SK-N-SH treated with all-trans-retinoic acid at 6 μM for 48 hours (cell line): ENCODE measurements at regions not wholly inside any gene's neighbourhood (a gene's known extent, or its start where the extent isn't known, plus 50 kb on each side); places are given as distances from the start of the nearest gene placed in this dataset.

Experiments
- ATAC-seq: fragments of 200-7000 bp; cut with Tn5 transposase; 3 replicates; pipeline ENCODE4 v1.9.1; 2020; ENCODE audit warnings: mild to moderate bottlenecking, moderate library complexity
- ARNTL ChIP-seq: fragments of 450-650 bp; formaldehyde crosslinking; IDR thresholded peaks from 2 replicates; pipeline ENCODE4 v1.5.0; 2020; ENCODE audit warnings: low read depth, mild to moderate bottlenecking, moderate library complexity, borderline replicate concordance
- BACH2 ChIP-seq: fragments of 250-450 bp; sonication (Bioruptor Pico); IDR thresholded peaks from 2 replicates; pipeline ENCODE4 v1.9.0; 2021; ENCODE audit warnings: mild to moderate bottlenecking, borderline replicate concordance
- CREB5 ChIP-seq: fragments of 250-450 bp; sonication (Bioruptor Pico); IDR thresholded peaks from 2 replicates; pipeline ENCODE4 v1.5.1; 2020; ENCODE audit warnings: low read depth, mild to moderate bottlenecking, moderate library complexity
- CSDC2 ChIP-seq: fragments of 250-450 bp; sonication (Bioruptor Pico); IDR thresholded peaks from 2 replicates; pipeline ENCODE4 v1.5.0; 2020; ENCODE audit warnings: mild to moderate bottlenecking, moderate library complexity
- ESRRG ChIP-seq: fragments of 250-450 bp; sonication (Bioruptor Pico); IDR thresholded peaks from 2 replicates; pipeline ENCODE4 v1.6.1; 2021; ENCODE audit warnings: mild to moderate bottlenecking
- GLIS3 ChIP-seq: fragments of 250-450 bp; sonication (Bioruptor Pico); IDR thresholded peaks from 2 replicates; pipeline ENCODE4 v1.5.0; 2020; ENCODE audit warnings: mild to moderate bottlenecking, moderate library complexity
- OSR1 ChIP-seq: fragments of 250-450 bp; sonication (Bioruptor Pico); IDR thresholded peaks from 2 replicates; pipeline ENCODE4 v1.8.0; 2022; ENCODE audit warnings: moderate library complexity, mild to moderate bottlenecking, inconsistent platforms
- PPARA ChIP-seq: fragments of 250-450 bp; sonication (Bioruptor Pico); IDR thresholded peaks from 2 replicates; pipeline ENCODE4 v1.5.0; 2020; ENCODE audit warnings: mild to moderate bottlenecking, borderline replicate concordance
- RARB ChIP-seq: fragments of 250-450 bp; sonication (Bioruptor Pico); IDR thresholded peaks from 2 replicates; pipeline ENCODE4 v1.8.0; 2021; ENCODE audit warnings: mild to moderate bottlenecking, moderate library complexity
- SNAI2 ChIP-seq: fragments of 250-450 bp; sonication (Bioruptor Pico); IDR thresholded peaks from 2 replicates; pipeline ENCODE4 v1.5.0; 2020; ENCODE audit warnings: mild to moderate bottlenecking, moderate library complexity
- TCF4 ChIP-seq: fragments of 250-450 bp; sonication (Bioruptor Pico); IDR thresholded peaks from 2 replicates; pipeline ENCODE4 v1.8.0; 2021; ENCODE audit warnings: mild to moderate bottlenecking, moderate library complexity, borderline replicate concordance
- TOX ChIP-seq: fragments of 250-450 bp; sonication (Bioruptor Pico); IDR thresholded peaks from 2 replicates; pipeline ENCODE4 v1.8.0; 2021; ENCODE audit warnings: mild to moderate bottlenecking, moderate library complexity, borderline replicate concordance
- TSHZ2 ChIP-seq: fragments of 250-450 bp; sonication (Bioruptor Pico); IDR thresholded peaks from 2 replicates; pipeline ENCODE4 v1.5.0; 2020; ENCODE audit warnings: mild to moderate bottlenecking, moderate library complexity
- ZC3H10 ChIP-seq: fragments of 250-450 bp; sonication (Bioruptor Pico); IDR thresholded peaks from 2 replicates; pipeline ENCODE4 v1.5.1; 2021; ENCODE audit warnings: mild to moderate bottlenecking, moderate library complexity
- ZFP3 ChIP-seq: fragments of 250-450 bp; sonication (Bioruptor Pico); IDR thresholded peaks from 2 replicates; pipeline ENCODE4 v1.5.0; 2020; ENCODE audit warnings: mild to moderate bottlenecking, moderate library complexity
- ZFP30 ChIP-seq: fragments of 450-650 bp; formaldehyde crosslinking; IDR thresholded peaks from 2 replicates; pipeline ENCODE4 v1.5.0; 2022; ENCODE audit warnings: mild to moderate bottlenecking, moderate library complexity
- ZNF565 ChIP-seq: fragments of 450-650 bp; formaldehyde crosslinking; conservative IDR thresholded peaks from 2 replicates; pipeline ENCODE4 v1.5.0; 2020; ENCODE audit warnings: low read depth, mild to moderate bottlenecking, moderate library complexity
- ZNF70 ChIP-seq: fragments of 450-650 bp; formaldehyde crosslinking; IDR thresholded peaks from 2 replicates; pipeline ENCODE4 v1.5.0; 2020; ENCODE audit warnings: mild to moderate bottlenecking, moderate library complexity
- ZNF8 ChIP-seq: fragments of 450-650 bp; formaldehyde crosslinking; IDR thresholded peaks from 2 replicates; pipeline ENCODE4 v1.5.0; 2020; ENCODE audit warnings: mild to moderate bottlenecking, moderate library complexity
- TF ChIP-seq, protein P1 (sequence below): fragments of 250-450 bp; sonication (Bioruptor Pico); IDR thresholded peaks from 2 replicates; pipeline ENCODE4 v1.8.0; 2020; ENCODE audit warnings: mild to moderate bottlenecking, moderate library complexity, borderline replicate concordance
- TF ChIP-seq, protein P2 (sequence below): fragments of 250-450 bp; sonication (Bioruptor Pico); IDR thresholded peaks from 2 replicates; pipeline ENCODE4 v1.8.0; 2021; ENCODE audit warnings: low read depth, mild to moderate bottlenecking, moderate library complexity, borderline replicate concordance

GRCh38 chr15:77768521-77769078, 135.9 kb upstream of the LINGO1 start:
- TF ChIP-seq SNAI2 = no peak
- no peak for TF ChIP-seq ESRRG
- no peak for ATAC-seq

- ATAC-seq = no peak
- no peak for TF ChIP-seq ESRRG
- no peak for TF ChIP-seq TCF4 (CRISPR knock-in tag)
- no peak for TF ChIP-seq ZNF70 (CRISPR knock-in tag)
- TF ChIP-seq ZFP30 (CRISPR knock-in tag) = no peak
- TF ChIP-seq CREB5 = no peak
- TF ChIP-seq TOX (CRISPR knock-in tag) = no peak
- no peak for TF ChIP-seq ZNF565
- TF ChIP-seq OSR1 (CRISPR knock-in tag) = no peak
Measured at GRCh38 chr15:77768107-77768506, 135.4 kb upstream of the LINGO1 start.

GRCh38 chr15:77764095-77764494, 131.4 kb upstream of the LINGO1 start:
- no peak for ATAC-seq
- TF ChIP-seq ARNTL (CRISPR knock-in tag) = no peak
- no peak for TF ChIP-seq GLIS3 (CRISPR knock-in tag)
- TF ChIP-seq ZFP30 (CRISPR knock-in tag) = no peak
- TF ChIP-seq BACH2 = no peak
- no peak for TF ChIP-seq PPARA (CRISPR knock-in tag)
- no peak for TF ChIP-seq ZNF70 (CRISPR knock-in tag)

- TF ChIP-seq PPARA (CRISPR knock-in tag) (no peak), TSHZ2 (CRISPR knock-in tag) (no peak), RARB (no peak), ZNF8 (no peak), ARNTL (CRISPR knock-in tag) (no peak), CSDC2 (CRISPR knock-in tag) (no peak), ZFP3 (no peak), TCF4 (CRISPR knock-in tag) (no peak), BACH2 (no peak), GLIS3 (CRISPR knock-in tag) (no peak), ESRRG (no peak), SNAI2 (no peak), ZNF70 (CRISPR knock-in tag) (no peak), ZFP30 (CRISPR knock-in tag) (no peak), ZNF565 (no peak), CREB5 (no peak), ZC3H10 (CRISPR knock-in tag) (no peak)
- TF ChIP-seq, protein P1, sequence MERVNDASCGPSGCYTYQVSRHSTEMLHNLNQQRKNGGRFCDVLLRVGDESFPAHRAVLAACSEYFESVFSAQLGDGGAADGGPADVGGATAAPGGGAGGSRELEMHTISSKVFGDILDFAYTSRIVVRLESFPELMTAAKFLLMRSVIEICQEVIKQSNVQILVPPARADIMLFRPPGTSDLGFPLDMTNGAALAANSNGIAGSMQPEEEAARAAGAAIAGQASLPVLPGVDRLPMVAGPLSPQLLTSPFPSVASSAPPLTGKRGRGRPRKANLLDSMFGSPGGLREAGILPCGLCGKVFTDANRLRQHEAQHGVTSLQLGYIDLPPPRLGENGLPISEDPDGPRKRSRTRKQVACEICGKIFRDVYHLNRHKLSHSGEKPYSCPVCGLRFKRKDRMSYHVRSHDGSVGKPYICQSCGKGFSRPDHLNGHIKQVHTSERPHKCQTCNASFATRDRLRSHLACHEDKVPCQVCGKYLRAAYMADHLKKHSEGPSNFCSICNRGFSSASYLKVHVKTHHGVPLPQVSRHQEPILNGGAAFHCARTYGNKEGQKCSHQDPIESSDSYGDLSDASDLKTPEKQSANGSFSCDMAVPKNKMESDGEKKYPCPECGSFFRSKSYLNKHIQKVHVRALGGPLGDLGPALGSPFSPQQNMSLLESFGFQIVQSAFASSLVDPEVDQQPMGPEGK (CRISPR knock-in tag) = no peak
- TF ChIP-seq, protein P2, sequence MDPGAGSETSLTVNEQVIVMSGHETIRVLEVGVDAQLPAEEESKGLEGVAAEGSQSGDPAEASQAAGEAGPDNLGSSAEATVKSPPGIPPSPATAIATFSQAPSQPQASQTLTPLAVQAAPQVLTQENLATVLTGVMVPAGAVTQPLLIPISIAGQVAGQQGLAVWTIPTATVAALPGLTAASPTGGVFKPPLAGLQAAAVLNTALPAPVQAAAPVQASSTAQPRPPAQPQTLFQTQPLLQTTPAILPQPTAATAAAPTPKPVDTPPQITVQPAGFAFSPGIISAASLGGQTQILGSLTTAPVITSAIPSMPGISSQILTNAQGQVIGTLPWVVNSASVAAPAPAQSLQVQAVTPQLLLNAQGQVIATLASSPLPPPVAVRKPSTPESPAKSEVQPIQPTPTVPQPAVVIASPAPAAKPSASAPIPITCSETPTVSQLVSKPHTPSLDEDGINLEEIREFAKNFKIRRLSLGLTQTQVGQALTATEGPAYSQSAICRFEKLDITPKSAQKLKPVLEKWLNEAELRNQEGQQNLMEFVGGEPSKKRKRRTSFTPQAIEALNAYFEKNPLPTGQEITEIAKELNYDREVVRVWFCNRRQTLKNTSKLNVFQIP = no peak
- ATAC-seq = no peak
Measured at GRCh38 chr15:77762747-77763355, 130.1 kb upstream of the LINGO1 start.
